Smooth muscle cell (in vitro differentiated cells): ENCODE measurements at regions not wholly inside any gene's neighbourhood (a gene's known extent, or its start where the extent isn't known, plus 50 kb on each side); places are given as distances from the start of the nearest gene placed in this dataset.
A peak's percentile ranks its signal among the peaks of the same experiment; 100 is the strongest.

Experiments used
- DNase-seq: peaks from one replicate; lab custom pipeline; 2025; ENCODE audit not compliant: unreplicated experiment; lab: John Stamatoyannopoulos, UW
- H2AFZ ChIP-seq: fragments of 200-600 bp; sonication (generic); 2 replicates; pipeline ENCODE4 v1.6.0; 2016; ENCODE audit warnings: antibody characterized with exemption, low read depth, mild to moderate bottlenecking
- H3F3A ChIP-seq: fragments of 200-600 bp; sonication (generic); 2 replicates; pipeline ENCODE4 v1.6.0; 2017; ENCODE audit warnings: antibody characterized with exemption, low read depth
- H3K27ac ChIP-seq: fragments of 200-600 bp; sonication (generic); 2 replicates; pipeline ENCODE4 v1.5.1; 2016; ENCODE audit warnings: low read depth, mild to moderate bottlenecking
- H3K27me3 ChIP-seq: fragments of 200-600 bp; sonication (generic); 2 replicates; pipeline ENCODE4 v1.6.1; 2016; ENCODE audit warnings: low read depth, mild to moderate bottlenecking
- H3K36me3 ChIP-seq: fragments of 200-600 bp; sonication (generic); 2 replicates; pipeline ENCODE4 v1.5.1; 2016; ENCODE audit warnings: low read depth
- H3K4me1 ChIP-seq: fragments of 200-600 bp; sonication (generic); 2 replicates; pipeline ENCODE4 v1.5.1; 2016; ENCODE audit warnings: low read depth
- H3K4me2 ChIP-seq: fragments of 200-600 bp; sonication (generic); 2 replicates; pipeline ENCODE4 v1.6.0; 2016; ENCODE audit warnings: mild to moderate bottlenecking
- H3K4me3 ChIP-seq: fragments of 200-600 bp; sonication (generic); 2 replicates; pipeline ENCODE4 v1.5.1; 2016; ENCODE audit warnings: mild to moderate bottlenecking
- H3K79me2 ChIP-seq: fragments of 200-600 bp; sonication (generic); 2 replicates; pipeline ENCODE4 v1.6.0; 2016; ENCODE audit warnings: low read depth, mild to moderate bottlenecking
- H3K9ac ChIP-seq: fragments of 200-600 bp; sonication (generic); 2 replicates; pipeline ENCODE4 v1.6.0; 2016; ENCODE audit warnings: low read depth
- H3K9me3 ChIP-seq: fragments of 200-600 bp; sonication (generic); replicated peaks from 2 replicates; pipeline ENCODE4 v1.5.1; 2016; ENCODE audit warnings: low read depth
- H4K20me1 ChIP-seq: fragments of 200-600 bp; sonication (generic); 2 replicates; pipeline ENCODE4 v1.6.0; 2016; ENCODE audit warnings: low read depth
- CTCF ChIP-seq: fragments of 200-600 bp; sonication (generic); IDR thresholded peaks from 2 replicates; pipeline ENCODE4 v1.5.1; 2017; ENCODE audit warnings: borderline replicate concordance, mild to moderate bottlenecking, antibody characterized with exemption; ENCODE audit not compliant: insufficient read depth, poor library complexity, severe bottlenecking
- WGBS: methylation state at CpG from one replicate; pipeline ENCODE4 v1.1.7; 2016; ENCODE audit warnings: low lambda C conversion rate; 5-methylcytosine and 5-hydroxymethylcytosine counted together
- small RNA-seq: library from RNA; depleted of rRNA; stranded (forward); fragments of <200 nt; gene quantifications from one replicate; pipeline ENCODE3, GENCODE V24; 2014

- Histone ChIP-seq H3K9me3 (no peaks in the 10 kb centered on the region), H3K79me2 (peaks cover 98% of the 10 kb centered on the region), H3K4me1 (peaks cover 21% of the 10 kb centered on the region), H3K36me3 (no peaks in the 10 kb centered on the region), H3K4me3 (no peak overlapping the region), H4K20me1 (peaks cover 83% of the 10 kb centered on the region), H3K9ac (no peak overlapping the region), H3K27me3 (no peaks in the 10 kb centered on the region), H3F3A (peaks cover 3% of the 10 kb centered on the region), H2AFZ (no peak overlapping the region), H3K27ac (peak overlapping the region; percentile 37), H3K4me2 (peak overlapping the region; percentile 36)
- 85% methylated on average over 2 of the region's 2 CpGs for WGBS
- no peak for TF ChIP-seq CTCF
- no peak for DNase-seq
Observed at GRCh38 chr11:8858808-8859207, 52.2 kb upstream of the AKIP1 start.

Small RNA genes lying in the stretch of these regions (small RNA-seq; reads per million reads assigned to genes)
- gene RNA5SP330 = 0.18 reads per million
